ENCODE measurements at regions not wholly inside any gene's neighbourhood (a gene's known extent, or its start where the extent isn't known, plus 50 kb on each side); places are given as distances from the start of the nearest gene placed in this dataset.
A peak's percentile ranks its signal among the peaks of the same experiment; 100 is the strongest.
"Not testable (repeated sequence)": the region's sequence is repeated elsewhere in the genome, so short reads cannot be mapped to it uniquely, and the experiment has no call there.

DNA sequence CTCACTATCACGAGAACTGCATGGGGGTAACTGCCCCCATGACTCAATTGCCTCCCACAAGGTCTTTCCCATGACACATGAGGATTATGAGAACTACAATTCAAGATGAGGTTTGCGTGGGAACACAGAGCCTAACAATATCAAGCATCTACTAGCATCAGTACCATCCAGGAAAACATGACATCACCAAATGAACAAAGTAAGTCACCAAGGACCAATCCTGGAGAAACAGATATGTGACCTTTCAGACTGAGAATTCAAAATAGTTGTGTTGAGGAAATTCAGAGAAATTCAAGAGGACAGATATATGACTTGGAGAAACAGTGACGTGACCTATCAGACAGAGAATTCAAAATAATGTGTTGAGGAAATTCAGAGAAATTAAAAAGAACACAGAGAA lies 65.8 kb upstream of the TMTC2 start:
- peaks cover 13% of the 10 kb centered on the region for H3K4me1 ChIP-seq
- H3K27me3 Mint-ChIP-seq (ENCODE audit: insufficient read depth, low read depth), result peaks cover 4% of the 10 kb centered on the region
- no peaks in the 10 kb centered on the region for H3K36me3 ChIP-seq
- no peak for DNase-seq (ENCODE audit: low spot score)
- H3K9me3 ChIP-seq (ENCODE audit: low read depth), result no peaks in the 10 kb centered on the region
- no peaks in the 10 kb centered on the region for H3K79me2 ChIP-seq (ENCODE audit: low read depth)
- H3K4me2 ChIP-seq, result no peak overlapping the region
- H3K4me1 Mint-ChIP-seq, result no peaks in the 10 kb centered on the region
- H3K27me3 ChIP-seq, result no peaks in the 10 kb centered on the region
- peaks cover 14% of the 10 kb centered on the region for H3F3A ChIP-seq (ENCODE audit: low read depth)
- no peaks in the 10 kb centered on the region for H3K36me3 Mint-ChIP-seq
- H3K9me3 Mint-ChIP-seq, result no peaks in the 10 kb centered on the region
- no peak overlapping the region for H3K4me3 Mint-ChIP-seq
- H4K20me1 ChIP-seq (ENCODE audit: low read depth), result no peaks in the 10 kb centered on the region
- no peak overlapping the region for H3K9ac ChIP-seq
- no peak overlapping the region for H3K27ac ChIP-seq
- no peak overlapping the region for H3K27ac Mint-ChIP-seq
- TF ChIP-seq EZH2phosphoT487 (IDR thresholded peaks at IDR 0.05) (no peak), CTCF (IDR thresholded peaks at IDR 0.05) (no peak), EZH2 (IDR thresholded peaks at IDR 0.05) (no peak)
- H2AFZ ChIP-seq (replicated peaks), result no peak overlapping the region
- no peak overlapping the region for H3K4me3 ChIP-seq

DNA sequence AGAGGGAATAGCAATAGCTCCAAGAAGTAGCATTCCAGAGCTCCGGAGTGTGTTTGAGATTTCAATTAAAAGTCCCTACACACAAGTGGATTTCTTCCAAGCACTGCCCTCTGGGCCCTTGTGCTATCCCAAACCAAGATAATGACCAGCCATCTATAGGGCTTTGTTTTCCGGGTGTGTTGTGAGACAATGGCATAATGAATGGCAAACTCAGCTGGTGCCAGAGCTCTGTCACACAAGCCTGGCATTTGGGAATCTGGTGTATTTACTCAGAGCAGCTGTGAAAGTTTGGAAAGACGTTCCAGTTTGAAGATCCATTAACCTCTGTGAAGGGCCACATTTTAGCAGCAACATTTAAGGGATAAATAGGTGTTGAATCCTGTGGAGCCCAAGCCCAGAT lies 61.2 kb upstream of the TMTC2 start:
- TF ChIP-seq EZH2phosphoT487 (IDR thresholded peaks at IDR 0.05), result no peak
- no peak for TF ChIP-seq EZH2 (IDR thresholded peaks at IDR 0.05)
- TF ChIP-seq CTCF (IDR thresholded peaks at IDR 0.05), result no peak
- H2AFZ ChIP-seq (replicated peaks), result no peak overlapping the region
- H3K9ac ChIP-seq, result no peak overlapping the region
- H3K4me1 ChIP-seq, result peaks cover 14% of the 10 kb centered on the region
- H3K9me3 Mint-ChIP-seq, result no peaks in the 10 kb centered on the region
- H3K4me3 Mint-ChIP-seq, result no peak overlapping the region
- peaks cover 14% of the 10 kb centered on the region for H3F3A ChIP-seq (ENCODE audit: low read depth)
- H3K4me1 Mint-ChIP-seq, result no peaks in the 10 kb centered on the region
- no peaks in the 10 kb centered on the region for H3K27me3 ChIP-seq
- no peaks in the 10 kb centered on the region for H4K20me1 ChIP-seq (ENCODE audit: low read depth)
- H3K27ac ChIP-seq, result peak overlapping the region; percentile 77
- H3K4me2 ChIP-seq, result peak overlapping the region; percentile 68
- peaks cover 3% of the 10 kb centered on the region for H3K27me3 Mint-ChIP-seq (ENCODE audit: insufficient read depth, low read depth)
- no peaks in the 10 kb centered on the region for H3K9me3 ChIP-seq (ENCODE audit: low read depth)
- no peak overlapping the region for H3K27ac Mint-ChIP-seq
- no peaks in the 10 kb centered on the region for H3K79me2 ChIP-seq (ENCODE audit: low read depth)
- peak; percentile 83 for DNase-seq (ENCODE audit: low spot score)
- H3K36me3 Mint-ChIP-seq, result no peaks in the 10 kb centered on the region
- no peaks in the 10 kb centered on the region for H3K36me3 ChIP-seq
- peak overlapping the region; percentile 10 for H3K4me3 ChIP-seq

GRCh38 chr12:82627799-82628198 lies 58.9 kb upstream of the TMTC2 start:
- no peak overlapping the region for H3K9ac ChIP-seq
- no peak for TF ChIP-seq EZH2 (IDR thresholded peaks at IDR 0.05)
- TF ChIP-seq CTCF (IDR thresholded peaks at IDR 0.05), result peak; percentile 72

DNA sequence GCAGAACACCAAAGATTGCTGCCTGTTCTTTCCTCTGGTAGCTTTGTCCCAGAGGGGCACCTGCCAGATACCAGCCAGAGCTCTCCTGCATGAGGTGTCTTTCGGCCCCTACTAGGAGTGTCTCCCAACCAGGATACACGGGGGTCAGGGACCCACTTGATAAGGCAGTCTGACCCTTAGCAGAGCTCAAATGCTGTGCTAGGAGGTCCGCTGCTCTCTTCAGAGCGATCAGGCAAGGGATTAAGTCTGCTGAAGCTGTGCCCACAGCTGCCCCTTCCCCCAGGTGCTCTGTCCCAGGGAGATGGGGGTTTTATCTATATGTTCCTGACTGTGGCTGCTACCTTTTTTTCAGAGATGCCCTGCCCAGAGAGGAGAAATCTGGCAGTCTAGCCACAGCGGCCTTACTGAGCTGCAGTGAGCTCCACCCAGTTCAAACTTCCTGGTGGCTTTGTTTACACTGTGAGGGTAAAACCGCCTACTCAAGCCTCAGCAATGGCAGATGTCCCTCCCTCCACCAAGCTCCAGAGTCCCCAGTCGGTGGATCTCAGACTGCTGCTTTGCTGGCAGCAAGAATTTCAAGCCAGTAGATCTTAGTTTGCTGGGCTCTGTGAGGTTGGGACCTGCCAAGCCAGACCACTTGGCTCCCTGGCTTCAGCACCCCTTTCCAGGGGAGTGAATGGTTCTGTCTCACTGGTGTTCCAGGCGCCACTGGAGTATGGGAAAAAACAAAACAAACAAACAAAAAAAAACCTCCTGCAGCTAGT lies 52.0 kb upstream of the TMTC2 start:
- H3K27ac Mint-ChIP-seq; H3K27ac ChIP-seq; H4K20me1 ChIP-seq (ENCODE audit: low read depth); H3K4me3 Mint-ChIP-seq; H3K4me1 Mint-ChIP-seq; H3K9ac ChIP-seq; H3F3A ChIP-seq (ENCODE audit: low read depth); H3K36me3 ChIP-seq; H3K9me3 ChIP-seq (ENCODE audit: low read depth); DNase-seq (ENCODE audit: low spot score); H3K27me3 Mint-ChIP-seq (ENCODE audit: insufficient read depth, low read depth); H3K36me3 Mint-ChIP-seq; H3K27me3 ChIP-seq; H3K9me3 Mint-ChIP-seq; H3K4me1 ChIP-seq; H3K4me2 ChIP-seq; H3K79me2 ChIP-seq (ENCODE audit: low read depth); H3K4me3 ChIP-seq: not testable (repeated sequence)
- peak overlapping the region; percentile 89 for H2AFZ ChIP-seq (replicated peaks)

More at GRCh38 chr12:82627799-82628198, 58.9 kb upstream of the TMTC2 start:
- Mint-ChIP-seq H3K27me3 (ENCODE audit: insufficient read depth, low read depth) (no peaks in the 10 kb centered on the region), H3K4me1 (no peaks in the 10 kb centered on the region), H3K9me3 (no peaks in the 10 kb centered on the region), H3K4me3 (no peak overlapping the region), H3K27ac (no peak overlapping the region), H3K36me3 (no peaks in the 10 kb centered on the region)
- Histone ChIP-seq H3K36me3 (no peaks in the 10 kb centered on the region), H3K4me1 (peaks cover 14% of the 10 kb centered on the region), H3F3A (ENCODE audit: low read depth) (peaks cover 14% of the 10 kb centered on the region), H3K9me3 (ENCODE audit: low read depth) (no peaks in the 10 kb centered on the region), H4K20me1 (ENCODE audit: low read depth) (no peaks in the 10 kb centered on the region), H3K4me3 (no peak overlapping the region), H3K4me2 (no peak overlapping the region), H3K27ac (no peak overlapping the region), H3K79me2 (ENCODE audit: low read depth) (no peaks in the 10 kb centered on the region), H2AFZ (replicated peaks) (peak overlapping the region; percentile 86), H3K27me3 (no peaks in the 10 kb centered on the region)
- peak; percentile 64 for DNase-seq (ENCODE audit: low spot score)
